ENCODE measurements at regions not wholly inside any gene's neighbourhood (a gene's known extent, or its start where the extent isn't known, plus 50 kb on each side); places are given as distances from the start of the nearest gene placed in this dataset.

- Histone ChIP-seq H3K27me3 (ENCODE audit: low read length) (no peaks in the 10 kb centered on the region), H3F3A (ENCODE audit: insufficient read depth) (no peaks in the 10 kb centered on the region), H3K9ac (ENCODE audit: low read length) (no peak overlapping the region), H3K9me3 (ENCODE audit: insufficient read depth, low read length) (no peaks in the 10 kb centered on the region), H2AFZ (ENCODE audit: low read depth, low read length, severe bottlenecking) (no peak overlapping the region), H3K4me3 (ENCODE audit: insufficient read depth, low read length, poor library complexity, severe bottlenecking) (no peak overlapping the region), H4K20me1 (ENCODE audit: low read depth, low read length) (no peaks in the 10 kb centered on the region), H3K36me3 (ENCODE audit: low read length) (no peaks in the 10 kb centered on the region), H3K27ac (ENCODE audit: low read depth, low read length) (no peak overlapping the region), H3K9me2 (replicated peaks; ENCODE audit: insufficient read depth, low read length) (no peaks in the 10 kb centered on the region), H3K79me2 (ENCODE audit: insufficient read depth, low read length) (no peaks in the 10 kb centered on the region), H3K4me2 (ENCODE audit: low read depth, low read length, poor library complexity, severe bottlenecking) (no peak overlapping the region)
- TF ChIP-seq EZH2phosphoT487 (conservative IDR thresholded peaks at IDR 0.05; ENCODE audit: low read length) = no peak
- TF ChIP-seq CTCF (IDR thresholded peaks at IDR 0.05; ENCODE audit: insufficient read depth, low read length, poor library complexity, severe bottlenecking) = no peak
Observed at GRCh38 chr4:20364969-20365368, 113.3 kb downstream of the SLIT2 start.

GRCh38 chr4:20367446-20367845, 115.7 kb downstream of the SLIT2 start:
- Histone ChIP-seq H3K4me3 (ENCODE audit: insufficient read depth, low read length, poor library complexity, severe bottlenecking) (no peak overlapping the region), H2AFZ (ENCODE audit: low read depth, low read length, severe bottlenecking) (no peak overlapping the region), H4K20me1 (ENCODE audit: low read depth, low read length) (no peaks in the 10 kb centered on the region), H3K27ac (ENCODE audit: low read depth, low read length) (no peak overlapping the region), H3K36me3 (ENCODE audit: low read length) (no peaks in the 10 kb centered on the region), H3K9me3 (ENCODE audit: insufficient read depth, low read length) (no peaks in the 10 kb centered on the region), H3K4me2 (ENCODE audit: low read depth, low read length, poor library complexity, severe bottlenecking) (no peak overlapping the region), H3F3A (ENCODE audit: insufficient read depth) (no peaks in the 10 kb centered on the region), H3K9ac (ENCODE audit: low read length) (no peak overlapping the region), H3K27me3 (ENCODE audit: low read length) (no peaks in the 10 kb centered on the region), H3K9me2 (replicated peaks; ENCODE audit: insufficient read depth, low read length) (no peaks in the 10 kb centered on the region), H3K79me2 (ENCODE audit: insufficient read depth, low read length) (no peaks in the 10 kb centered on the region)
- TF ChIP-seq CTCF (IDR thresholded peaks at IDR 0.05; ENCODE audit: insufficient read depth, low read length, poor library complexity, severe bottlenecking) (no peak), EZH2phosphoT487 (conservative IDR thresholded peaks at IDR 0.05; ENCODE audit: low read length) (no peak)

GRCh38 chr4:20368926-20369325, 117.2 kb downstream of the SLIT2 start:
- H2AFZ ChIP-seq (ENCODE audit: low read depth, low read length, severe bottlenecking) = no peak overlapping the region
- no peaks in the 10 kb centered on the region for H3K27me3 ChIP-seq (ENCODE audit: low read length)
- TF ChIP-seq CTCF (IDR thresholded peaks at IDR 0.05; ENCODE audit: insufficient read depth, low read length, poor library complexity, severe bottlenecking) (no peak), EZH2phosphoT487 (conservative IDR thresholded peaks at IDR 0.05; ENCODE audit: low read length) (no peak)
- H3K36me3 ChIP-seq (ENCODE audit: low read length) = no peaks in the 10 kb centered on the region
- no peaks in the 10 kb centered on the region for H3K9me2 ChIP-seq (replicated peaks; ENCODE audit: insufficient read depth, low read length)
- H3K27ac ChIP-seq (ENCODE audit: low read depth, low read length) = no peak overlapping the region
- no peak overlapping the region for H3K9ac ChIP-seq (ENCODE audit: low read length)
- H3K4me2 ChIP-seq (ENCODE audit: low read depth, low read length, poor library complexity, severe bottlenecking) = no peak overlapping the region
- no peaks in the 10 kb centered on the region for H4K20me1 ChIP-seq (ENCODE audit: low read depth, low read length)
- no peaks in the 10 kb centered on the region for H3K9me3 ChIP-seq (ENCODE audit: insufficient read depth, low read length)
- H3K79me2 ChIP-seq (ENCODE audit: insufficient read depth, low read length) = no peaks in the 10 kb centered on the region
- H3K4me3 ChIP-seq (ENCODE audit: insufficient read depth, low read length, poor library complexity, severe bottlenecking) = no peak overlapping the region
- no peaks in the 10 kb centered on the region for H3F3A ChIP-seq (ENCODE audit: insufficient read depth)
